Activated naive CD4-positive, alpha-beta T cell treated with Interleukin-2 at 50 U/mL for 16 hours (primary cell): ENCODE measurements at regions not wholly inside any gene's neighbourhood (a gene's known extent, or its start where the extent isn't known, plus 50 kb on each side); places are given as distances from the start of the nearest gene placed in this dataset.
"Not testable (repeated sequence)": the region's sequence is repeated elsewhere in the genome, so short reads cannot be mapped to it uniquely, and the experiment has no call there.

Experiments
- DNase-seq: peaks from one replicate; pipeline ENCODE4 v3.0.0-alpha.2; 2020

GRCh38 chr5:91503321-91503720 is 120.2 kb upstream of the ARRDC3 start:
- no peak for DNase-seq

- no peak for DNase-seq
These were observed 117.6 kb upstream of the ARRDC3 start for GRCh38 chr5:91500758-91501157.

GRCh38 chr5:91499943-91500531 is 116.9 kb upstream of the ARRDC3 start:
- no peak for DNase-seq

GRCh38 chr5:91495699-91496098 is 112.6 kb upstream of the ARRDC3 start:
- no peak for DNase-seq

- no peak for DNase-seq
These were observed 111.4 kb upstream of the ARRDC3 start for GRCh38 chr5:91494447-91494996.

- DNase-seq, result no peak
These were observed 110.0 kb upstream of the ARRDC3 start for GRCh38 chr5:91493086-91493485.

- no peak for DNase-seq
These were observed 108.1 kb upstream of the ARRDC3 start for GRCh38 chr5:91491229-91491628.

- DNase-seq, result no peak
These were observed 107.2 kb upstream of the ARRDC3 start for GRCh38 chr5:91490316-91490715.

- DNase-seq, result no peak
These were observed 104.3 kb upstream of the ARRDC3 start for GRCh38 chr5:91487420-91487819.

GRCh38 chr5:91486638-91487037 is 103.5 kb upstream of the ARRDC3 start:
- no peak for DNase-seq

- DNase-seq, result no peak
These were observed 101.5 kb upstream of the ARRDC3 start for GRCh38 chr5:91484662-91485061.

GRCh38 chr5:91479376-91479775 is 96.3 kb upstream of the ARRDC3 start:
- not testable (repeated sequence) for DNase-seq

- no peak for DNase-seq
These were observed 95.0 kb upstream of the ARRDC3 start for GRCh38 chr5:91478096-91478495.

GRCh38 chr5:91477408-91477807 is 94.3 kb upstream of the ARRDC3 start:
- no peak for DNase-seq

- DNase-seq, result no peak
These were observed 91.1 kb upstream of the ARRDC3 start for GRCh38 chr5:91474201-91474600.

GRCh38 chr5:91472631-91473030 is 89.5 kb upstream of the ARRDC3 start:
- no peak for DNase-seq

GRCh38 chr5:91469517-91470165 is 86.5 kb upstream of the ARRDC3 start:
- no peak for DNase-seq

GRCh38 chr5:91468651-91469422 is 85.7 kb upstream of the ARRDC3 start:
- DNase-seq, result no peak

- no peak for DNase-seq
These were observed 81.9 kb upstream of the ARRDC3 start for GRCh38 chr5:91464886-91465646.

- no peak for DNase-seq
These were observed 74.6 kb upstream of the ARRDC3 start for GRCh38 chr5:91457681-91458058.

GRCh38 chr5:91456928-91457680 is 74.0 kb upstream of the ARRDC3 start:
- no peak for DNase-seq

GRCh38 chr5:91449083-91449482 is 66.0 kb upstream of the ARRDC3 start:
- DNase-seq, result no peak
